Cardiac fibroblast (primary cell): ENCODE measurements at regions not wholly inside any gene's neighbourhood (a gene's known extent, or its start where the extent isn't known, plus 50 kb on each side); places are given as distances from the start of the nearest gene placed in this dataset.
"Not testable (repeated sequence)": the region's sequence is repeated elsewhere in the genome, so short reads cannot be mapped to it uniquely, and the experiment has no call there.

ENCODE experiments used
- DNase-seq, 2 donors: peaks; one replicate each; pipeline versions ENCODE4 v3.0.0 to v3.0.0-alpha.2; 2010; ENCODE audit warnings: low read depth in 2 of 2
- H3K4me3 ChIP-seq, 2 donors: replicated peaks in 1 of 2; 1 replicate in 1 of 2; 2 replicates in 1 of 2; pipeline ENCODE4 v1.5.1; 2011; ENCODE audit warnings: low read depth in 2 of 2, low read length in 2 of 2, mild to moderate bottlenecking in 2 of 2, moderate library complexity in 1 of 2
- TF ChIP-seq, protein P1 (sequence below): IDR thresholded peaks from one replicate; pipeline ENCODE4 v1.5.1; 2011; ENCODE audit warnings: low read depth, mild to moderate bottlenecking, low read length, inconsistent platforms

- peak in 1 of 2 donors; percentile 28 for DNase-seq
- H3K4me3 ChIP-seq, result not testable (repeated sequence)
These were observed 351.1 kb downstream of the ANAPC1 start for GRCh38 chr2:111532682-111533556.

- DNase-seq, result peak; percentile 17 to 26
These were observed 350.3 kb downstream of the ANAPC1 start for GRCh38 chr2:111533557-111534247.

DNA sequence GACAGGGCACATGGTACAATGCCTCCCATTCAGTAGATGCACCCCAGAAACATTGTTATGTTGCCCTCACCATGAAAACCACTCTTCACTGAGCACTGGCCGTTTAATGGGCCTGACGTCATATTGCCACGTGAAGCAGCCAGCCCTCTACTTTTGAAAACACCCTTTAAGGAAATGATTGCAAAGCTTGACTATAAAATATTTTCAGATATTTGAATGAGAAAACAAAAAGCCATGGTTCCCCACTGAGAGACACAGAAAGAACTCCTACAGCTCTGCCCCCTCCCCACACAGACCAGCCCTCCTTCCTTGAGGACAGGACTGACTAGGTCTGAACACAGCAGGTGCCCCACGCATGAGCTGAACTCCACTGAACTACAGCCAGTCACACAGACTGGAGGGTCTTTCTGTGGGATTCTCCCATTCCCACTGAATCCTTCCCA is 349.1 kb downstream of the ANAPC1 start:
- TF ChIP-seq, protein P1, sequence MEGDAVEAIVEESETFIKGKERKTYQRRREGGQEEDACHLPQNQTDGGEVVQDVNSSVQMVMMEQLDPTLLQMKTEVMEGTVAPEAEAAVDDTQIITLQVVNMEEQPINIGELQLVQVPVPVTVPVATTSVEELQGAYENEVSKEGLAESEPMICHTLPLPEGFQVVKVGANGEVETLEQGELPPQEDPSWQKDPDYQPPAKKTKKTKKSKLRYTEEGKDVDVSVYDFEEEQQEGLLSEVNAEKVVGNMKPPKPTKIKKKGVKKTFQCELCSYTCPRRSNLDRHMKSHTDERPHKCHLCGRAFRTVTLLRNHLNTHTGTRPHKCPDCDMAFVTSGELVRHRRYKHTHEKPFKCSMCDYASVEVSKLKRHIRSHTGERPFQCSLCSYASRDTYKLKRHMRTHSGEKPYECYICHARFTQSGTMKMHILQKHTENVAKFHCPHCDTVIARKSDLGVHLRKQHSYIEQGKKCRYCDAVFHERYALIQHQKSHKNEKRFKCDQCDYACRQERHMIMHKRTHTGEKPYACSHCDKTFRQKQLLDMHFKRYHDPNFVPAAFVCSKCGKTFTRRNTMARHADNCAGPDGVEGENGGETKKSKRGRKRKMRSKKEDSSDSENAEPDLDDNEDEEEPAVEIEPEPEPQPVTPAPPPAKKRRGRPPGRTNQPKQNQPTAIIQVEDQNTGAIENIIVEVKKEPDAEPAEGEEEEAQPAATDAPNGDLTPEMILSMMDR, result no peak
- no peak overlapping the region for H3K4me3 ChIP-seq
- DNase-seq, result peak; percentile 12 to 32

More at GRCh38 chr2:111533557-111534247, 350.3 kb downstream of the ANAPC1 start:
- not testable (repeated sequence) for H3K4me3 ChIP-seq

DNA sequence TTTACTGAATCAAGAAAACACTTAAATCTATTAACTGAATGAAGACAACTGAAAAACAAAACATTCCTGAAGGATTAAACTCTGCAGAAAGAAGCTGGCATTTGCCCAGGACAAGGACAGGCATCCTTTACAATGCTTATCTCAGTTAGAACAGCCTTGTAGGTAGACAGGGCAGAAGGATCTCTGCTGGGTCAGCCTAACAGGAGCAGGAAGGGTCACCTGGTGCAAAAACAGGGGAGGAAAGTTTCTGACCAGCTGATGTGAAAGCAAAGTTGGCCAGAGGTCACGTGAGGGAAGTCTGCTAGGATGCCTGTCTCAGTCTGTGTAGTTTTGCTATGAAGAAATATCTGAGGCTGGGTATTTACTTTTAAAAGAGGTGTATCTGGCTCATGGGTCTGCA is 348.6 kb downstream of the ANAPC1 start:
- peak; percentile 45 to 47 for DNase-seq
- TF ChIP-seq, protein P1, result no peak
- H3K4me3 ChIP-seq, result no peak overlapping the region

DNA sequence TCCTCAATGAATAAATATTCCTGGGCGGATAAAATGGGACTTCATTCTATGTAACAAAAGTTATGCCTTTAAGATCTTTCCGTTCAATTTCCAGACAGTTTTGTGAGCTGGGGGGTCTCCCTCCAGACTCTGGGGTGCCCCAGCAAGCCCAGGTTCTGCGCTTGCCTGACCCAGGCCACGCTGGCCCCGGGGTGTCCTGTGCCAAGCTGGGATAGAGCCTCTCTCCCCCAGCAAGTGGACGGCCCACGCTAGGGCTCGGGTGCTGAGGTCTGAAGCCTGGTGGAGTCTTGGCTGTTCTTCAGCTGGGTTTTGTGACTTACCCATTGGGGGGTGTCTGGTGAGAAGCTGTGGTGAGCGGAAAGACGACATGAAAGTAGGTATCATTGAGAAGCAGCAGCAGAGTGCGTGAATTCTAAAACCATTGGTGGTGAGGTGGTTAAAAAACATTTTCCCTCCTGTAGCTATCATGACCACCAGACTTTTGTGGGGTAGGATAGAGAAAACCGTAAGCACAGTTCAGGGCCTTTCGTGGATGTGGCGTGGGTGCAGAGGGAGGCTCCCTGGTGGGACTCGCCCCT is 346.8 kb downstream of the ANAPC1 start:
- H3K4me3 ChIP-seq, result no peak overlapping the region
- TF ChIP-seq, protein P1, result no peak
- no peak for DNase-seq

DNA sequence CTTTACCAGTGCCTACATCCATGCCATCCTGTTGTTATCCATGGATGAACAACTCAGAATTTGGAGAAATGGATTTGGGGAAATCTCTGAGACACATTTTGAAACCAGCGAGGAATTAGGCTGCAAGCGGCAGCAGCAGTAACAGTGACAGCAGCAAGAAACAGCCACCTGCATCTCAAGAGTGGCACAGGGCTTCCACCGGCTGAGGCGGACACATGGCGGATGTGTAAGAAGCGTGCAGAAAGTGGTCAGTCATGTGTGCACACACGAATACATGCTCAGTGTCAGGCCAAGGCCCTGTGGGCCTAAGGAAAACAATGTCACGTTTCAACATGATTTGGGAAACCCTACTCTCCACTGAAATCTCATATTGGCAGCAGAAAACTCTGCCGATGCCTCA is 344.0 kb downstream of the ANAPC1 start:
- not testable (repeated sequence) for DNase-seq, H3K4me3 ChIP-seq

- H3K4me3 ChIP-seq, result not testable (repeated sequence)
These were observed 341.7 kb downstream of the ANAPC1 start for GRCh38 chr2:111542120-111542774.

DNA sequence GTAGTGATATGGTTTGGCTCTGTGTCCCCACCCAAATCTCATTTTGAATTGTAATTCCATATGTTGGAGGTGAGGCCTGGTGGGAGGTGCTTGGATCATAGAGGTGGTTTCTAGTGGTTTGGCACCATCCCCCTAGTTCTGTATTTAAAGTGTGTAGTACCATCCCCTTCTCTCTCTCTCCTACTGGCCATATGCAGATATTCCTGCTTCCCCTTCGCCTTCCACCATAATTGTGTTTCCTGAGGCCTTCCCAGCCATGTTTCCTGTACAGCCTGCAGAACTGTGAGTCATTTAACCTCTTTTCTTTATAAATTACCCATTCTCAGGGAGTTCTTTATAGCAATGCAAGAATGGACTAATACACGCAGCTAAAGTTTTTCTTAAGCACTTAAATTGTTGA is 340.0 kb downstream of the ANAPC1 start:
- DNase-seq, result not testable (repeated sequence)

More at GRCh38 chr2:111542120-111542774, 341.7 kb downstream of the ANAPC1 start:
- DNase-seq, result peak; percentile 65 to 66

GRCh38 chr2:111545723-111546431 is 338.1 kb downstream of the ANAPC1 start:
- not testable (repeated sequence) for H3K4me3 ChIP-seq, DNase-seq

More for the DNA sequence above, 340.0 kb downstream of the ANAPC1 start:
- H3K4me3 ChIP-seq, result not testable (repeated sequence)

DNA sequence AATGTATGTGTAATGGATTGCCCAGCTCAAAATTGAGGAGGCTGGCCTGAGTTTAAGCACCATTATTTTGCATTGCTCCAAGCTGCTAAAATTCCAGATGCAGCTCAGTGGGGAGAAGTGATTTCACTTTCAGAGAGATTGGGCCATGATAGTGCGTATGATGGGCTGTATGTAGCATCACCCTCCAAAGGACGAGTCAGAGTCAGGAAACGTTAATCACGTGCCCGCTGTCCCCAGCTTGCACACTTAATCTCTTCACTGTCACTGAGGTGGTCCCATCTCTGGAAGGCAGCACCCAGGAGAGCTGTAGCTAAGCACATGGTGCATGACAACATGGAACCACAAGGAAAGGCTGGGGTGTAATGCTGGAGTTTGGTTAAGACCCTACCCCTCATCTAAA is 337.4 kb downstream of the ANAPC1 start:
- not testable (repeated sequence) for DNase-seq, H3K4me3 ChIP-seq

DNA sequence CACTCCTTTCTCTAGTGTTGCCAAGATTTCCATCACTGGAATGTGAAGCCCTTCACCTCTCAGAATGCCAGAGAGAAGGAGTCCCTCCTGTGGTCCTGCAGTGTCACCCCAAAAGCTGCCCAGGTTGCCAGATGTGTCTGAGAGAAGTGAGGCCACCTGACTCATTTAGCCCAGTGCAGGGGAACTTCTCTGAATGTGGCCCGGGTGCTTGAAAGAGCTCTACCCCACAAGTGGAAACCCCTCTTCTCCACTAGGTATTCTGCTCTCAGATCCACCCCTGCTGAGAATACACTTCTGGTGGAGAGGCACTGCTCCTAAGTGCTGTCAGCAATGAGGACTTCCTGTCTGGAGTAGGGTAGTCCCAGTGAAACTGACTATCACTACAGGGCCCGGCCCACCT is 334.8 kb downstream of the ANAPC1 start:
- not testable (repeated sequence) for DNase-seq, H3K4me3 ChIP-seq

- DNase-seq, result not testable (repeated sequence)
These were observed 332.6 kb downstream of the ANAPC1 start for GRCh38 chr2:111551428-111551827.

DNA sequence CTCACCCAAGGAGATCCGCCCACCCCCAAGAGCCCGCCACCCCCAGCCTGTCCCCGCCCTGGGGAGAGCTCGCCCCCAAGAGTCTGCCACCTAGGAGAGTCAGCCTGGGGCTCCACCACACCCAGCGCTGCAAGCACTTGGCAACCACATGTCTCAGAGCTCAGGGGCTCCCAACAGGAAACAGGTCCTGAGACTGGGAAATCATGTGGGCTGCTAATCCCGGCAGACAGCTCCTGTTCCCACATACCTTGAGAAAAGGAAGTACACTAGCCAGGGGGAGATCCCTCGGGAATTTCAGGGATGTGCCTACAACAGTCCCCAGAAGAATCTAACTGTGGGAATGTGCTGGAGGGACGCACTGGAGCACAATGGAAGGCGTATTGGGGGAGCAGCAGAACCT is 331.4 kb downstream of the ANAPC1 start:
- DNase-seq, H3K4me3 ChIP-seq: not testable (repeated sequence)

More at GRCh38 chr2:111551428-111551827, 332.6 kb downstream of the ANAPC1 start:
- H3K4me3 ChIP-seq, result not testable (repeated sequence)
